ENCODE measurements at regions not wholly inside any gene's neighbourhood (a gene's known extent, or its start where the extent isn't known, plus 50 kb on each side); places are given as distances from the start of the nearest gene placed in this dataset.

GRCh38 chrX:17206584-17206983 is 168.4 kb upstream of the NHS start:
- no peak for DNase-seq

DNA sequence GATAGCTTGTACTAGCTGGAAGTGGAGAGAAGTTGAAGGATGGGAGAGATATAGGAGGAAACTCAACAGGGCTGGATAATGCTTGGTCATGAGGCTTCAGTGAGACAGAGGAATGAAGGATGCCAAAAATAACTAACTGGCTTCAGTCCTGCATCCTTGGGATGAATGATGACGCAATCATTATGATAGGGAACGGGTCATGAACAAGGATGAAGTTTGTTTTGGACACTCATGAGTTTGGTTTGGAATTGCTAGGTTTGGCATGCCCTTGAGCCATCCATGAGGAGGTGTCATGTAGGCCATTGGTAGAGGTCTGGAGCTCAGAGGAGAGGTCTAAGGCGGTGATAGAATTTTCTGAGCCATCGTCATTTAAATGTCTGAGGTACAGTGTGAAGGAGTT is 160.0 kb upstream of the NHS start:
- peak; percentile 1 for DNase-seq

- DNase-seq: no peak
Measured at GRCh38 chrX:17226736-17227135, 148.3 kb upstream of the NHS start.

- no peak for DNase-seq
Measured at GRCh38 chrX:17237146-17237545, 137.9 kb upstream of the NHS start.

DNA sequence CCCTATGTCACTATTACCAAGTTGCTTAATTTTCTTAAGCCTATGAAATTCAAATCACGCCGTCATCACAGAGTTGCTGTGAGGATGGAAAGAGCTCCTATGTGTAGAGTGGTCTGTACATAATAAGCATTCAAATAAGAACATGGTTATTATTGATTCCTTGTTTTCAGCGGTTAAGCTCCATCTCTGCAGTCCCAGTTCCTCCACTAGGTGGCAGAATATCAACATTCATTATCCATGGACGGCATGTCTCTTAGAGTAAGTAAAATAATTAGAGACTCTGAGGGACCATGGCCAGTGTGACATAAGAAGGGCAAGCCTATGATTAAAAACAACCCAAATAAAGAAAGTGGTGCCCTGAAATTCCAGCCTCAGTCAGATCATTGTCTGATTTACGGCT is 132.5 kb upstream of the NHS start:
- DNase-seq: peak; percentile 46

GRCh38 chrX:17247144-17247543 is 127.9 kb upstream of the NHS start:
- no peak for DNase-seq

GRCh38 chrX:17262123-17262522 is 112.9 kb upstream of the NHS start:
- DNase-seq: no peak

- DNase-seq: no peak
Measured at GRCh38 chrX:17266136-17266535, 108.9 kb upstream of the NHS start.

GRCh38 chrX:17278961-17279360 is 96.0 kb upstream of the NHS start:
- DNase-seq: no peak

DNA sequence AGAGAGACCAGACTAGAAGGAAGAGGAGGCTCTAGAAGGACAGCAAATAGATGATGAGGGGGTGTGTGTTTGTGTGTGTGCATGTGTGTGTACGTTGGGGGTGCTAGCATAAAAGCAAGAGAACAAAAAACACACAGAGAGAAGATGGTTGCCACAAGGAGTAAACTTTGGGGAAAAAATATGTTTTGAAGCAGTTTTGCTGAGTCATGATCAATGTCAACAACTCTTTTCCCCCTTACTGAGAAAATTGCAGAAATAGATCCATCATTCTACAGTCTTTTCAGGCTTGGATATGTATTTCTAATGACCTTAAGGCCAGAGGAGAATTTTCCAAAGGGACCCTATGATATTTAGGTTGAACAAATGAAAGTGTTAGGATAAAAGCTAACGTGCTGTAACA is 89.0 kb upstream of the NHS start:
- DNase-seq: no peak

GRCh38 chrX:17291171-17291900 is 83.7 kb upstream of the NHS start:
- DNase-seq: peak; percentile 0

GRCh38 chrX:17292111-17292527 is 82.9 kb upstream of the NHS start:
- DNase-seq: peak; percentile 36

DNA sequence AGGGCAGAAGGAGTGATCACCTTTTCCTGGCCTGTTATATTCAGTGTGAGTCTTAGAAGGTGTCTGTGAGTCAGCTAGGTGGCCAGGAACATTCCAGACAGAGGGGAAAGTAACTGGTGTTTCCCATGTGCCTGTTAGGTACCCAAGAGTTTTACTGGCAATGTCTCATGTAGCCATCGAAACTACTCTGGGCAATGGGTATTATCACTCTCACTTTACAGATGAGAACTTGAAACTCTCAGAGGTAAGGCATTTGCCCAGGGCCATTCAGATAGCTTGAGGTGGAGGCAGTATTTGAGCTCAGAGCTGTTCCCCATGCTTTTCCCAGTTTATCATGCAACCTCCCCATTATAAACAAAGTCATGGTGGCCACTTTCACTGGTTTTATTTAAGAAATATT is 80.4 kb upstream of the NHS start:
- DNase-seq: no peak

DNA sequence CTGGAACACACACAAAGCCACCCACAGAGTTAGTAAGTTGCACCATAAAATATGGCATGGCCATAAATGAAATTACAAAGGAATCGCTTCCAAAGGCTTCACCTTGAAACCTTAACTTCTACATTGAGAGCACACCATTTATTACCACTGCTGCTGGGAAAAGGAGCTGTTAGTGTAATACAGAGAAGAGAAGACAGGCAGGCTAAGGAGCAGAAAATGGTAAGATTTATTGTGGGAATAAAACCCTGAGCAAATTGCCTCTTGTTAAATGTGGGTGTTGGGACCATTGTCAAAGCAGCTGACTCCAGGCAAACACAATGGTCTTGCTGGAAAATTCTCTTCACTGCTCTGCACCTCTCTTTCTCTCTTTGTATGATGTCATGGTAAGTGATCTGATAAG is 79.2 kb upstream of the NHS start:
- no peak for DNase-seq

DNA sequence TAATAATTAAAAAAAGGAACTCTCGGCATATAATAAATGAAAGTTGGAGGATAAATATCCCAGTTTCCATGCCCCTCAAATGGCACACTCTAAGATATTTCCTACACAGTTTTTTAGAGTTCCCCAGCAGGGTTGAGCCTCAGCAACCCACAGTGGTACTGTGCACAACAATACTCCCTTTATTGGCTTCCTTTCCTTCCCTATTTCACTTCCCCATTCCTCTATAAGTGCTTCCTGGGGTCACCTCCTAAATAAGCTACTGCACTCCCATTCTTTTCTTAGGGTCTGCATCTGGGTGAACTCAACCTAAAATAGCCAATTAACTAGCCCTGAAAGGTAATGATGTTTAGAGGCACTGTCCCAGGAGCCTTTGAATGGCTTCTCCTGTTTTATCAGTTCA is 76.4 kb upstream of the NHS start:
- no peak for DNase-seq

GRCh38 chrX:17299206-17299605 is 75.8 kb upstream of the NHS start:
- DNase-seq: peak; percentile 3

DNA sequence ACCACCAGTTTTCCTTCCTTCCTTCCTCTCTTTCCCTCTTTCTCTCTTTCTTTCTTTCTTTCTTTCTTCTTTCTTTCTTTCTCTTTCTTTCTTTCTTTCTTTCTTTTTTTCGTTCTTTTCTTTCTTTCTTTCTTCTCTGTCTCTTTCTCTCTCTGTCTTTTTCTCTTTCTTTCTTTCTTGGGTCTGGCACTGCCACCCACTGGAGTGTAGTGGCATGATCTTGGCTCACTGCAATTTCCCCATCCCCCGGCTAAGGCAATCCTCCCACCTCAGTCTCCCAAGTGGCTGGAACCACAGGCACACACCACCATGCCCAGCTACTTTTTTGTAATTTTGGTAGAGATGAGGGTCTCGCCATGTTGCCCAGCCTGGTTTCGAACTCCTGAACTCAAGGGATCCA is 51.6 kb upstream of the NHS start:
- DNase-seq: no peak

All from fibroblast of skin of right biceps (primary cell).